Loucy (cell line): ENCODE measurements at regions not wholly inside any gene's neighbourhood (a gene's known extent, or its start where the extent isn't known, plus 50 kb on each side); places are given as distances from the start of the nearest gene placed in this dataset.

ENCODE experiments used
- CTCF ChIP-seq: fragments of 200-600 bp; sonication (generic); conservative IDR thresholded peaks from 2 replicates; pipeline ENCODE4 v1.5.1; 2014; ENCODE audit warnings: mild to moderate bottlenecking, antibody characterized with exemption, low read length
- EZH2phosphoT487 ChIP-seq: fragments of 200-600 bp; IDR thresholded peaks from 2 replicates; pipeline ENCODE4 v1.6.1; 2018; ENCODE audit warnings: antibody characterized with exemption, mild to moderate bottlenecking, moderate library complexity, borderline replicate concordance

GRCh38 chr6:152815230-152815872 lies 64.8 kb downstream of the VIP start:
- TF ChIP-seq CTCF, result no peak
- TF ChIP-seq EZH2phosphoT487, result no peak
